ENCODE measurements at regions not wholly inside any gene's neighbourhood (a gene's known extent, or its start where the extent isn't known, plus 50 kb on each side); places are given as distances from the start of the nearest gene placed in this dataset.

DNA sequence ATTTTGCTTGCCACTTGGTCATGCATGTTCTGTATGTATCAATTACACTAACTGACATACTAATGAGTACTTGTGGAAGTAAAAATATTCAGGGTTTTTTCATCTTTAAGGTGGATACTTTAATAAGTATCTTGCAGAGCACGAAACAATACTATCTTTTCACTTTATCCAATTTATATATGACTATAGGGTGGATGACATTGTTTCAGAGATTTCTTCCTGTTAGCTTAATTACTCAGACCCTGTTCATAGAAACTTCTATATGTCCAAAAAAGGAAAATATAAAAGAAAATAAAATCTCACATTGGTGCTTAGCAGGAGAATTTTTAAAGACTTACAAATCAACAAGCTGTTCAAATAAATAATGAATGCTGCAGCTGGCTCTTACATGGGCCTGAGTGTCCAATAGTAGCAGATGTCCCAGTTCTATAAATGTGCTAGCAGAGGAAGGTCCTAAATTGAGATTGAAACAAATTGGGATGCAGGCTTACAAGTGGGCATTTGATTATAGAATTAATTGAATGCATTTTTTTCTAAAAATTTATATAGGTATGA is 91.5 kb upstream of the THSD7A start:
- Histone ChIP-seq H3K36me3 (no peaks in the 10 kb centered on the region), H3K27ac (no peak overlapping the region), H3K27me3 (no peaks in the 10 kb centered on the region), H3K4me1 (ENCODE audit: control insufficient read depth in 1 of 2, insufficient read depth in 1 of 2, low read depth in 1 of 2, low read length in 1 of 2) (no peaks in the 10 kb centered on the region), H3K4me3 (ENCODE audit: low read depth in 1 of 2, low read length in 1 of 2) (no peak overlapping the region), H3K9me3 (no peaks in the 10 kb centered on the region)
- TF ChIP-seq, protein P1, sequence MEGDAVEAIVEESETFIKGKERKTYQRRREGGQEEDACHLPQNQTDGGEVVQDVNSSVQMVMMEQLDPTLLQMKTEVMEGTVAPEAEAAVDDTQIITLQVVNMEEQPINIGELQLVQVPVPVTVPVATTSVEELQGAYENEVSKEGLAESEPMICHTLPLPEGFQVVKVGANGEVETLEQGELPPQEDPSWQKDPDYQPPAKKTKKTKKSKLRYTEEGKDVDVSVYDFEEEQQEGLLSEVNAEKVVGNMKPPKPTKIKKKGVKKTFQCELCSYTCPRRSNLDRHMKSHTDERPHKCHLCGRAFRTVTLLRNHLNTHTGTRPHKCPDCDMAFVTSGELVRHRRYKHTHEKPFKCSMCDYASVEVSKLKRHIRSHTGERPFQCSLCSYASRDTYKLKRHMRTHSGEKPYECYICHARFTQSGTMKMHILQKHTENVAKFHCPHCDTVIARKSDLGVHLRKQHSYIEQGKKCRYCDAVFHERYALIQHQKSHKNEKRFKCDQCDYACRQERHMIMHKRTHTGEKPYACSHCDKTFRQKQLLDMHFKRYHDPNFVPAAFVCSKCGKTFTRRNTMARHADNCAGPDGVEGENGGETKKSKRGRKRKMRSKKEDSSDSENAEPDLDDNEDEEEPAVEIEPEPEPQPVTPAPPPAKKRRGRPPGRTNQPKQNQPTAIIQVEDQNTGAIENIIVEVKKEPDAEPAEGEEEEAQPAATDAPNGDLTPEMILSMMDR (IDR thresholded peaks at IDR 0.05), result no peak

DNA sequence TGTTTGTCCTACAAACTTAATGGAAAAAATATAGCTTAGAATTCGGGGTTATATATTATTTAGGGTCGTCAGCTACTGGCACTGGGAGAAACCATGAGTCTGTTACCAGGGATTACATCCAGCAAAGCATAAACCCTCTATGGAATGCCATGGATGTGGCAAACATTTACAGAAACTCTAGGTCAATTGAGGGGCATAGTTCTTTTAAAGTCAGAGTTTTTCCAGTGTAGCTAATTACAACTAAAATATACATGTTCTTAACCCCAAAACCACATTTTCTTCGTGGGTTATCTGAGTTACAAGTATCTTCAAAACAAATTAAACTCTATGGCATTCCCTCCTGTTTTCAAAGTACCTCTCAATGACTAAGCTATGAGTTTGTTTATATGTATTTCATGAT is 99.3 kb upstream of the THSD7A start:
- TF ChIP-seq, protein P1 (IDR thresholded peaks at IDR 0.05), result no peak

DNA sequence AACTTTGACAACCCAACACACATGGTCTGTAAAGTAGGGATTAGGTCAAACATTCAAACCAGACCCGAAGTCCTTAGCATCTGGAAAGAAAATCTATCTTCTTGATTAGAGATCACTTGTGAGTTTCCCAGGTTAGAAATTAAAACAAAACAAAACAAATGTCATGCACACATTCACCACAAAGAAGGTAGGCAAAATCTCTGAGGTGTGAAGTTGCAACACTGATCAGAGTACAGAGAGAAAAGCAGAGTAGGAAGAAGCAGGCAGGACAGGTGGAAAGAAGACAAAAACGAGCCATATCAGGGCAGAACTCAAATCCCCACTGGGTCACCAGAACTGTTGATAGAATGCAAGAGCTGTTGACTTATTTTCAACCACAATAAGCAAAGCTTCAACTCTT is 102.8 kb upstream of the THSD7A start:
- Histone ChIP-seq H3K9me3 (no peaks in the 10 kb centered on the region), H3K4me1 (ENCODE audit: control insufficient read depth in 1 of 2, insufficient read depth in 1 of 2, low read depth in 1 of 2, low read length in 1 of 2) (no peaks in the 10 kb centered on the region), H3K36me3 (no peaks in the 10 kb centered on the region), H3K27ac (no peak overlapping the region), H3K27me3 (no peaks in the 10 kb centered on the region), H3K4me3 (ENCODE audit: low read depth in 1 of 2, low read length in 1 of 2) (no peak overlapping the region)
- TF ChIP-seq, protein P1 (IDR thresholded peaks at IDR 0.05), result no peak

More for the DNA sequence above, 99.3 kb upstream of the THSD7A start:
- Histone ChIP-seq H3K27ac (no peak overlapping the region), H3K36me3 (no peaks in the 10 kb centered on the region), H3K27me3 (no peaks in the 10 kb centered on the region), H3K4me3 (ENCODE audit: low read depth in 1 of 2, low read length in 1 of 2) (no peak overlapping the region), H3K4me1 (ENCODE audit: control insufficient read depth in 1 of 2, insufficient read depth in 1 of 2, low read depth in 1 of 2, low read length in 1 of 2) (no peaks in the 10 kb centered on the region), H3K9me3 (no peaks in the 10 kb centered on the region)

DNA sequence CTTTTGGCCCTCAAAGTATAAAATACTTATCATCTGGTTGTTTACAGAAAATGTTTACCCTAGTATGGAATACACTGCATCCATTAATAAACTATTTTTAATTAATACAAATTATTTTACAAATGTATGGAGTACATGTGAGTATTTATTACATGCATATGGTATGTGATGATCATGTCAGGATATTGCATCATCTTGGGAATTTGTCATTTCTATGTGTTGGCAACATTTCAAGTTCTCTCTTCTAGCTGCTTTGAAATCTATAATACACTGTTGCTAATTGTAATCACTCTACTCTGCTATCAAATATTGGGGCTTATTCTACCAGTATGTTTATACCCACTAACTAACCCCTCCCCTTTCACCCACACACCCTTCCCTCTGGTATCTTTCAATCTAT is 103.9 kb upstream of the THSD7A start:
- TF ChIP-seq, protein P1 (IDR thresholded peaks at IDR 0.05), result no peak
- no peak overlapping the region for H3K4me3 ChIP-seq (ENCODE audit: low read depth in 1 of 2, low read length in 1 of 2)
- H3K9me3 ChIP-seq, result no peaks in the 10 kb centered on the region
- H3K36me3 ChIP-seq, result no peaks in the 10 kb centered on the region
- no peak overlapping the region for H3K27ac ChIP-seq
- no peaks in the 10 kb centered on the region for H3K27me3 ChIP-seq
- H3K4me1 ChIP-seq (ENCODE audit: control insufficient read depth in 1 of 2, insufficient read depth in 1 of 2, low read depth in 1 of 2, low read length in 1 of 2), result no peaks in the 10 kb centered on the region

DNA sequence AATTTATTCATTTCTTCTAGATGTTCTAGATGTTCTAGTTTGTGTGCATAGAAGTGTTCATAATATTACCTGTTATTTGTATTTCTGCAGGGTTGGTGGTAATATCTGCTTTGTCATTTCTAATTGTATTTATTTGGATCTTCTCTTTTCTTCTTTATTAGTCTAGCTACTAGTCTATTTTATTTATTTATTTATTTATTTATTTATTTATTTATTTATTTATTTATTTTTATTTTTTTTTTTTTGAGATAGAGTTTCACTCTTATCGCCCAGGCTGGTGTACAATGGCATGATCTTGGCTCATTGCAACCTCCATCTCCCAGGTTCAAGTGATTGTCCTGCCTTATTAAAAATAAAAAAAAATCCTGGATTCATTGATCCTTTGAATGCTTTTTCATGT is 114.8 kb upstream of the THSD7A start:
- Histone ChIP-seq H3K4me1 (ENCODE audit: control insufficient read depth in 1 of 2, insufficient read depth in 1 of 2, low read depth in 1 of 2, low read length in 1 of 2) (no peaks in the 10 kb centered on the region), H3K9me3 (no peaks in the 10 kb centered on the region), H3K27me3 (no peaks in the 10 kb centered on the region), H3K27ac (no peak overlapping the region), H3K36me3 (no peaks in the 10 kb centered on the region), H3K4me3 (ENCODE audit: low read depth in 1 of 2, low read length in 1 of 2) (no peak overlapping the region)
- TF ChIP-seq, protein P1 (IDR thresholded peaks at IDR 0.05), result no peak

DNA sequence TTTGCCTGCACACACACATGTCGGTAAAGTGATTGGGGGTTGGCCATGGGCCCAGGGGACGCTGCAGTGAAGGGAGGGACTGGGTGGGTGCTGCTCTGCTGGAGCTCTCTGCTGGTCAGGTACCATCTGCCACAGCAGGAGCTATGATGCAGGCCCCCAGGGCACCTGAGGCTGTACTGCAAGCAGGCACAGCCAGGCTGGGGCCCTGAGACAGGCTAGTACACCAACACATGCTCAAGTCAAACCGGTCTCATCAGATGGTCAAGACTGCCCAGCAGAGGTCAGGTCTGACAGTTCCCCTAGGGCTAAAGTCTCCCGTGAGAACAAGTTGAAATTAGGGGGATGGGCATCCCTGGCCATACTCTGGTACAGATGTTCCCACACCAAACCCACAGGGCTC is 118.3 kb upstream of the THSD7A start:
- Histone ChIP-seq H3K27ac (no peak overlapping the region), H3K4me1 (ENCODE audit: control insufficient read depth in 1 of 2, insufficient read depth in 1 of 2, low read depth in 1 of 2, low read length in 1 of 2) (no peaks in the 10 kb centered on the region)

More for the DNA sequence above, 118.3 kb upstream of the THSD7A start:
- Histone ChIP-seq H3K27me3 (no peaks in the 10 kb centered on the region), H3K9me3 (no peaks in the 10 kb centered on the region), H3K36me3 (no peaks in the 10 kb centered on the region), H3K4me3 (ENCODE audit: low read depth in 1 of 2, low read length in 1 of 2) (no peak overlapping the region)
- TF ChIP-seq, protein P1 (IDR thresholded peaks at IDR 0.05), result no peak

Data from neutrophil (primary cell).